GM12892 (cell line): ENCODE measurements at regions not wholly inside any gene's neighbourhood (a gene's known extent, or its start where the extent isn't known, plus 50 kb on each side); places are given as distances from the start of the nearest gene placed in this dataset.

ENCODE experiments used
- POLR2A ChIP-seq: IDR thresholded peaks from 2 replicates; pipeline ENCODE4 v1.6.1; 2011; ENCODE audit warnings: low read depth, low read length, control low read depth
- POLR2AphosphoS5 ChIP-seq: IDR thresholded peaks from 2 replicates; pipeline ENCODE4 v1.6.1; 2011; ENCODE audit warnings: low read depth, low read length, control low read depth

DNA sequence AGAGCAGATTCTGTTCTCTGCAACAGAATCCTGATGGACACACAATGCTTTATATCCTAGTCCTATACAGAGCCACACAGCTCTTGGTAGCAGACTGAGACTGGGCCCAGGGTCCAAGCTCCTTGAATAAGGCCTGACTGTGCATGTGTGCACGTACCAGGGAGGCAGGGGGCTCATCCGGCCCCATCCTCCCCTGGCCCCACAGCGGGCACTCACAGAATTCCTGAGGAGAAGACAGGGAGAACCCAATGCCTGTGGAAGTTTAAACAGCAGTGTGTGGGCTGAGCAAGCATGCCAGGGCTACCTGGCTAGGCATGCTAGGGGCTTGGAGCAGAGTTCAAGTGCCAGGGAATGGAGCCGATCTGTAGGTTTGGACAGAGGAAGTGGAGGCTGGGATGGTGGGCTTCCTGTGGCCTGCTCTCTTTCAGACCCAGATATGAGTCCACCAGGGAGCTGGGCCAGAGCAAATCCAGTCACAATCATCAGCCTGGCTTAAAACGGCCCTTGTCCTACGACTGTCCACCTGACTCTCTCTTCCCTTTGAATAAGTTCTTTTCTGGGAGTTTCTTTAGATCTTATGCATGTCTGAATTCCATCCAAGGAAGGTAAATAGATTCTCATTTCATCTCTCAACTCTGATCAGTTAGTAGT, 74.0 kb downstream of the MRPL14 start:
- no peak for TF ChIP-seq POLR2AphosphoS5
- no peak for TF ChIP-seq POLR2A
